GM21825 (cell line): ENCODE measurements at regions not wholly inside any gene's neighbourhood (a gene's known extent, or its start where the extent isn't known, plus 50 kb on each side); places are given as distances from the start of the nearest gene placed in this dataset.
"Not testable (repeated sequence)": the region's sequence is repeated elsewhere in the genome, so short reads cannot be mapped to it uniquely, and the experiment has no call there.

Source experiments
- ATAC-seq: cut with Tn5 transposase; IDR thresholded peaks from one replicate; pipeline ENCODE4 v1.9.1; 2021; ENCODE audit warnings: mild to moderate bottlenecking, moderate library complexity; ENCODE audit not compliant: unreplicated experiment

DNA sequence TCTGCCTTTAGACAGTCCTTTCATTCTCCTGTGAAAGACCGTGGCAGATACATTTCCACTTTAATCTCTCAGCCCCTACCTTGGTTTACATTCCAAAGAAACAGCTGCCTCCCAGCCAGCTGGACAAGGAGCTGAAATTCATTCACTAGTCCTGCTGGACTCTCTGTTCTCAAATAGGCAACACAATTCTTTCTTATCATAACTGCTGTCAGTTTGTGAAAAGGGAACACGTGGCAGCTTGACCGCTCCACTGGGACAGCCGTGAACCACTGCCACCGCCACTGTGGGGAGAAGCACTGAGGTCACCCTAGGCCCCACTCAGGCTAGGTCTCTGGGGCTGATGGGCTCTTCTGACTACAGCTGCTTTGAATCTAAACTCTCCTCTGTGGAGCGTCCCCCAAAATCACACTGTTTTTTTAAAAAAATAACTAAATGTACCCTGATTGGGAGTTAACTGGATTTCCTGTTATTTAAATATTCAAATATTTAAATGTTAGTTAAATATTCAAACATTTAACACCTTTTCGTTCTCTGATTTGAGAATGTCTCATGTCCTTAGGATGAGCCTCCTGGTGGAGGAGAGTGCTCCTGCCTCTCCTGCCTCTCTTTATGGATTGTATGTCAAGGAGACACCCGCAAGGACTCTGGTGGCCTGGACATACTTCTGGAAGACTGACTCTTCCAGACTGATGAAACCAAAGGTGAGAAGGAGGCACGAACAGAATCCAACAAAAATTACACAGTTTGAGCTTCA is 120.1 kb downstream of the BOD1 start:
- ATAC-seq, result no peak

DNA sequence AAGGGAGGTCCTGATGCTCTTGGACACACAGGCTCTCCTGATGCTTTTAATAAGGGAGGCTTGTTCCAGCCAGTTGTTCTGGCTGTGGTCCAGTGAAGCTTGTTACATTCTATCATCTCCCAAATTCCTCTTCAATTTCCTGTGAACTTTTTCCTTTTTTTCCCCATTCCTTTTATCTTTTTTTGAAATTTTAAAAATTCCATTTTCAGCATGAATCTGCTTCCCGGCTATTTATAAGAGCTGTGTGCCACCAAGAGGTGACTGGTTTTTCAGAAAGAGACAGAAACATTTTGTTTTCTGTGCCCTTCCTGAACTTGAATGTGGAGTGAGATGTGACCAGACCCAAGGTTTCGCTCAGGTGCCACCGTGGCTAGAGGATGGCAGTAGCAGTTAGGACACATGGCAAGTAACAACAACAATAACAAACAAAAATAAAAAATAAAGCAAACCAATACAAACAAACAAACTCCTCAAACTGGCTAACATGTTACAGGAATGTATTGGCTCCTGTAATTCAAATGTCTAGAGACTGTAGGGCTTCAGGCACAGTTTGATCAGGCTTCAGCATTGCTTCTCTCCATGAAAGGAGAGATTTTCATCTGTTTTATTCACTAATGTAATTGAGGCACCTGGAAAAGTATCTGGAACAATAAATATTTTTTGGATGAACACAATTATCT is 121.1 kb downstream of the BOD1 start:
- ATAC-seq, result no peak

DNA sequence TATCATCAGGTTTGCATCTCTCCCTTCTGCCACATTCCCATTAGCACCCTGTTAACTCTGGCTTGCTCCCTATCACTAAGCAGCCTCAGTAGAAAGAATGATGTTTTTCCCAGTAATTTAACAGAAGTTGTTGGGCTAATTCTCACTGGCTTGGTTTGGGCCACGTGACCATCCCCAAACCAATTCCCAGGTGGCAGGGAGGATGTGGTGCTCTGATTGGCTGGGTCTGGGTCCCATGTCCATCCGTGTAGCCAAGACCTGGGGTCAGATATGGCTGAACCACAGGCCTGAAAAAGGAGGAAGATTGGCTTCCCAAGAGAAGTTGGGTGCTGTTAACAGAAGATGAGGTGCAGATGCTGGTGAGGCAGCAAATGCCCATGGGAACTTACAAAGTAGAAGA is 122.0 kb downstream of the BOD1 start:
- ATAC-seq, result no peak

DNA sequence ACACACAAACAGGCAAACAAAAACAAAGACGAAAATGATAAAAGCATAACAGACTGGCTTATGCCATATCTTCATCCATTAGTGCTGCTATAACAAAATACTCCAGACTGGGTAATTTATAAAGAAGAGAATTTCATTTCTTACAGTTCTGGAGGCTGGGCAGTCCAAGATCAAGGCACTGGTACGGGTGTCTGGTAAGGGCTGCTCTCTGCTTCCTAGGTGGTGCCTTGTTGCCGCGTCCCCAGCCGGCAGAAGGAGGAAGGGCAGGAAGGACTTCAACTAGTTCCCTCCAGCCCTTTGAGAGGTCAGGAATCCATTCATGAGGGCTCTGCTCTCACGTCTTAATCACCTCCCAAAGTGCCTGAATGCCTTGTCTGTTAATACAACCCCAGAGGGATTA is 122.6 kb downstream of the BOD1 start:
- no peak for ATAC-seq

DNA sequence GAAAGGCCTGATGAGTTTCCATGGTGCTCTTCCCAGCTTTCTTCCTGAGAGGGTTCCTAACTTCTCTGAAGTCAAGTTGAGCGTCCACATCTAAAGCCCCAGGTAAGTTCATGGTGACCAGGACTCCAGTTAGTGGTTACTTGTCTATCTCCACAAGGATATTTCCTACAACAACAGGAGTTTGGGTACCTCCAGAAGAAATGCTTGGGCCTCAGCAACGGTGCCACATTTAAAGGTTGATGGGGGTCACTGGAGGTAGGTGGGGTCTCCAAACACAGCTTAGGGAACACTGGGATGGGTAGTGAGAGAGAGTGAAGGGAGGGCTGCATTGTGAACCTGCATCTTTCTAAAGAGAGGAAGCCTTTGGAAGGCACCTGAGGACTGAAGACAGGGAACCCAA is 123.4 kb downstream of the BOD1 start:
- no peak for ATAC-seq

DNA sequence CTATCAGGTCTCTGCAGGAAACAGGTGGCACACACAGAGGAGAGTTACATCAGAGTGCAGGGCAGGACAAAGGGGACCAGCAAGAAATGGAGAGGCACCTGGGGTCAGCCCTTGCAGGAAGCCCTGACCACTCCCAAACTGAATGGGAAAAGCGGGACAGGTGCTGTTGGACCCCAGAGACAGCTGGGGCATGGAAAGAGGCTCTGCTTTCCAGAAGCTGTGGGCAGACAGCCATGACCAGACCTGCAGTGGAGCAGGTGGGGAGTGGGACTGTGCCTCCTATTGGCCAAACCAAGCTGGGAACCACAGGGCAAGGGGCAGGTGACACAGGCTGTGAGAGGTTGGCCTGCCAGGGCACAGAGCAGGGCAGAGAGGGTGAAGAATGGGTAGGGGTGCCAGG is 125.8 kb downstream of the BOD1 start:
- no peak for ATAC-seq

DNA sequence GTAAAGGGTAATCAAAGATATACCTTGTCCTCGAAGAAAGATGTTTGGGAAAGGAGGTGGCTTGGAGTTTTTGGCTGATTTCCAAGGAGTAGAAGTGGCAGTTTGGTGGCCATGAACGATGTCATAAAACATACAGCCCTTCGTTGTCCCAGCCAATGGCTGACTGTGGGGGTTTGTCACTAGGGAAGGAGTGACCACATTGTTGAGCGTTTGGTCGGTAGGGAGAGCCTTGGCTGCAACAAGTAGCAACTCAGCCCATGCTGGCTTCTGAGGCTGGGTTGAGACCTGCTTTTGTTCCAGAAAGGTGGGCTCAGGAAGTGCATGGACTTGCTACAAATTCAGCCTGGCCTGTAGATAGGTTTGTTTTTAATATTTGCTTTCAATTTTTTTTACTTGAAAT is 128.3 kb downstream of the BOD1 start:
- no peak for ATAC-seq

DNA sequence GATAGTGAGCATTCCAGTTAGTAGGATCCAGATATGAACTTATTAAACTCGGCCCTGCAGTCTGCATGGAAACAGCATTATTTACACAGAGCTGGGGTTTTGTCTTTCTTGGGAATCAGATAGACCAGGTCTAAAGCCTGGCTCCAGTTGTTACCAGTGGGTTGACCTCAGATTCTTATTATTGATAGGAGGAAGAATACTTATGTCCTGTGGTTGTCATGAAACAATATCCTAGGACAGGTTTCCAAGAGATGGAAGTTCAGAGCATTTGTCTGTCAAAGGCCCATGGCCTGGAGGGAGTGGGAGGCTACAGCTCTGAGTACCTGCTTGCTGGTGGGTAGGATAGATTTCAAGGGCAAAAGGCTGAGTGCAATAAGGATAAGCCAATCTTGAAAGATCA is 129.2 kb downstream of the BOD1 start:
- ATAC-seq, result no peak

DNA sequence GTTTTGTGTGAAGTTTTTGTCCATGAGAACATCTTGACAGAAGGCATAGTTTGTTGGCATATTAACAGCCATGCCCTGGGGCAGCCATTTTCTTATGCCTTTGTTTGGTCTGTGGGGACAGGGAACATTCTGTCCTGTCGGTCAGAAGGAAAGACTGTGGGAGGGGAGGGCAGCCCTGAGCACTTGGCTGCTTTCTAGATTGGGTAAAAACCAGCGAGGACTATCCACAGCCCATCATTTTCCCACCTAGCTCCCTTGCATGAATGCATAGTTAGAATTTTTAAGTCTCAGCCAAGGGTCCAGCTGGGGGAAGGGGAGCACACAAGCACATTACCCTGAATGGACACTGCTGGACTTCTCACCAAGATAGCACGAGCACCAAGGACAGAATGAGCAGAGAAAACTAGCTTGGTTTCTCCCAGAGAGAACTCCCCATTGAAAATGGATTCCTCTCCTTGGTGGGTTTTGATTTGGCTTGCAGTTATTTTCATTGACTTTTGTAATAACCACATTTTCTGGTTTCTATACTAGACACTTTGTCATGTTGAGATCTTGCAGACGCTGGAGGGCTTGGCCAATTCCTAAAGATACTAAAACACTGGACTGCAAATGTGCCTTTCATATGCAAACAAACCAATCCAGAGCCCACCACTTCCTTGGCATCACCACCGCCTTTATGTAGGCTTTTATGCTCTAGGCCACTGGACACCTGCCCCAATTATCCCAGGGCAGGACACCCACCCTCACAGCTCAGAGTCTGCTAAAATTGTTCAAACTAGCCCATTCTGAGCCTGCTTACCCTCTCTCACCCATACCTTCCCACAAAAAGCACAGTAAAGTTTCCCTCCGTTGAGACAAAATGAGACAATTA is 129.9 kb downstream of the BOD1 start:
- no peak for ATAC-seq

DNA sequence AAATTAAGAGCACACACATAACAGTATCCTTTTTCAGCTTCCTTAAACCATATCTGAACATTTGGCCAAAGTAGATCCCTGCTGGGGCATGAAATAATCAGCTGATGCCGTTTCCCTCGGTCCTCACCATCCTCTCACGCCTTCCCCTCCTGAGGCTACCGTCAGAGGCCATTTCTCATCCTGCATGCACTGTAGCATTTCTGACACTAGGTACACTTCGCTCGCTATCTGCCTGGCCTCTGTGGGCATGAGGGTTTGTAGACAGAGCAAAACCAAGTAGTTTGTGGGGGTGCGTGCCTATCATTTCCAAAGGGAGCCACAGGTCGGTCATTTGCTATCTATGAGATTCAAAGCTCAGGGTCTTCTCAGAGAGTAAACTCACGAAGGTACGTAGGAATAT is 131.9 kb downstream of the BOD1 start:
- no peak for ATAC-seq

DNA sequence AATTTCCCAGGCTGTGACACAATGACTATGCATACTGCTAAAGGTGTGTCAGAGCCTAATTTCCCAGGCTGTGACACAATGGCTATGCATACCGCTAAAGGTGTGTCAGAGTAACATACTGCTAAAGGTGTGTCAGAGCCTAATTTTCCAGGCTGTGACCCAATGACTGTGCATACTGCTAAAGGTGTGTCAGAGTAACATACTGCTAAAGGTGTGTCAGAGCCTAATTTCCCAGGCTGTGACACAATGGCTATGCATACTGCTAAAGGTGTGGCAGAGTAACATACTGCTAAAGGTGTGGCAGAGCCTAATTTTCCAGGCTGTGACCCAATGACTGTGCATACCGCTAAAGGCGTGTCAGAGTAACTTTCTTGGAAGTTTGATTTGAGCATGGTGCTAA is 132.9 kb downstream of the BOD1 start:
- ATAC-seq, result not testable (repeated sequence)

DNA sequence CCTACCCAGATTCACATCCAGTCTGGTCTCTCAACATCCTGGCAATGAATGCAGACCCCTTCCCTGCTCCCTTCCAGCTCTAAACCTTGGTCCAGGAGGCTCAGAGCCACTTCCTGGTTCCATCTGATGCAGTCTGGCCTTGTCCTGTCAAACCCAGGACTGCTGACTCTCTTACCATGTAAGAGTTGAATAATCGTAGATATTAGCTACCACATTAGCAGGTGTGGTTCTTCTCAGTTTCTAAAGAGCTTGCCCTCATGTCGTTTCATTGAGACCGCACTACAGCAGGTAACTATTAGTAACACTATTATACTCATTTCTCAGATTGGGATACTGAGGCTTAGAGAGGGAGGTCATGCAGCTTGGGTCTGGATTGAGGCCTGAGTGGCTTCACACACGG is 133.3 kb downstream of the BOD1 start:
- ATAC-seq, result no peak

DNA sequence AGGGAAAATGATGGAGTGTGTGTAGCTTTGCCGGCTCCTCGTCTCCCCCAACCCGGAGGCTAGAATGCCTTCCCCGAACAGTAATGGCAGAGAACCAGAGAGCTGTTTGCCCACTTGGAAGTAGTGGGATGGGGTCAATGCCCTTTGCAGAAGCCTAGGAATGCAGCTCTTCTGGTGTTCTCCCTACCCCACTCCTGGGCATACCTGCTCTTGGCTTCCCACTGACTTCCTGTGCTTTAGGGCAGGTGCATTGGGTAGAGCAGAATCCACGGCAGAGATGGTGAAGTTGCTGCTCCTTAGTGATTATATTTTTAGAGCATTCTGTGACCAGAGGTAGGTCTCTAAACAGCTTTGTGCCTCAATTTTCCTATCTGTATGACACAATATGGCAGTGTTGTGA is 134.6 kb downstream of the BOD1 start:
- no peak for ATAC-seq

DNA sequence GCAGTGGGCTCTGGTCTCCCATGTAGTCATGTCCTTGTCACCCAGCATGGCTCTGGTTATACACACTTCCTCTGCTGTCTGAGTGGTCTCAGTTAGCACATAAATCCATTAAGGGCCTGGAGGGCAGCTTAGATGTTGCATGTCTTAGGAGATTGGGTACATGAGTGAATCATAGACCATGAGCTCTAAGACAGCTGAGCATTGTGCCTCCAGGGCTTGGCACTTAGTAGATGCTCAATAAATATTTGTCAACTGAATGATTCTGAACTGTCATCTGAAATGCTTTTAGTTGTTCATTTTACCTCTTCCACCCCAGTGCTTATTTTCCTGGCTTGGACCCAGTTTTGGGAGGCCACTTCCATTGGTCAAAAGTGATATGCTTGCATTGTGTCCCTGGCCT is 135.6 kb downstream of the BOD1 start:
- no peak for ATAC-seq

DNA sequence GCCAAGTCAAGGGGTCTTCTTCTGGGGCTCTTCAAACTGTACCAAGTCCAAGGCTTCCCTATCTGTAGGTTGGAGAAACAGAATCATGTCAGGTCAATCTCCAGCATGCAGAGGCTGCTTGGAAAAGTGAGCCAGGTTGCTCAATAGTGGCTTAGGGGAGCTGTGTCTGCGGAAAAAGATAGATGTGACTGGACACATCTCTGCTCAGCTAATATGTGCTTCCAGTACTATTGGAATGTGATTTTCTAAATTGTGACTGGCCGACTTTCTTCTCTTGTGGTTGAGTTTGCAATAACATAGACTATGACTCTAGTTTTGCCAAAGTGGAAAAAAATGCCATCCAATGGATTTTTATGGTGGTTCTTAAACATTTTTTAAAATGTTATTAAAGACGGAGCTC is 136.7 kb downstream of the BOD1 start:
- no peak for ATAC-seq

DNA sequence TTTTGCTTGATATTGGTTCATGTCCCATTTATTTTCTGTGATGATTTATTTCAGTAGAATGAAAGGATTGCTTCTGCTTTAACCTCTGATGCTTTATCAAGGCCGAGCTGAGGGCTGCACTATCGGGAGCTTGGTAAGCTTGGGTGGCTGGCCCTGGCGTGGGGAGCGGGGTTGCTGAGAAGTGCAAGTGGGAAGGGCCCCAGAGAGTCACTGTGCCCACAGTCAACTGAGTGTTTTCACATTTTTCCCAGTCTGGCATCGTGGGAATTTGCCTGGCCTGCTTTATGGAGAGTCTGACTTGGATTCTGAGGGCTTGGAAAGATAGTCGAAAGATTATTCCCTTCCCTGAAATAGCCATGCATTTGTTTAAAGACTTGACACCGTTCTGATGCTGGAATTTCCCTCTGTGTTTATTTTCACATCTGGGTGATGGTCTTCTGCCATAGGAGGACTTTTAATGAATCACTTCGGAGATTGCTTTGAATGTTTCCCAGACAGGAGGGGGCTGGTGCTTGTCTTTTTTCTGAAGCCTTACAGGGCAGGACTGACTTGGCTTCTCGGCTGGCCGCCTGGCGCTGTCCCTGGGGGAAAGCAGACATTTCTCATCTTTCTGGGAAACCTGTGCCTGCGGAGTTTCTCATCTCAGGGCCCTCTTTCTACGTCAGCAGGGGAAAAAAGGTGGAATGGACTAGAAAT is 139.0 kb downstream of the BOD1 start:
- no peak for ATAC-seq

DNA sequence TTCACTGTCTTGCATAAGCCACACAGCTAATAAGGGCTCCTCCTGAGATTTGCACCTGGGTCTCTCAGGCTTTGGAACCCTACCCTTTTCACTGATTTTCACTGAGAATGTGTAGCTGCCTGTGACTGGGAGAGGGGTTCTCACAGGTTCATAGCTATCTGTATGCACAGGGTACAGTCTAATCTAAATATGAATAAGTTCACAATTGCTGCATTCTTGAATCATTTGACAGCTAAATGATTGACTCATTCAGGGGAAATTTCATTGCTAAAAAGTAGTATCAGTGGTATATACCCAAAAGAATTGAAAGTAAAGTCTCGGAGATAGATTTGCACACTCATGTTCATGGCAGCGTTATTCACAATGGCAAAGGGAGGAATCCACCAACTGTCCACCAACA is 140.7 kb downstream of the BOD1 start:
- ATAC-seq, result no peak

DNA sequence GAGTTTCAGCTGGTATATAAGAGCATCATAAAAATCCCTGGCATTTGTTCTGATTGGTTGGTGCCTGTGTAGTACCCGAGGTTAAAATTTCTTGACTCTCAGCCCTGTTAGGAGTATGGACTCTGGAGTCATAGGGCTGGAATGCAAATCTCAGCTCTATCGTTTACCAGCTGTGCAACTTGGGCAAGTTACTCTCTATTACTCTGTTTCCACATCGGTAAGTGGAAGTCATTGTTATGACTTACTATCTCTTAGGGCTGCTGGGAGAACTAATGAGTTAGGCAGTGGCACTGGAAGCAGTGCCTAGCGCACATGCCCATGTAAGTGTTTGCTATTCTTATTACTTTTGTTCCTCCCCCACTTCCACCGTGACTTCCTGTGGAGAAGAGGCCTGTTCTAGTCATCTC is 141.6 kb downstream of the BOD1 start:
- no peak for ATAC-seq

DNA sequence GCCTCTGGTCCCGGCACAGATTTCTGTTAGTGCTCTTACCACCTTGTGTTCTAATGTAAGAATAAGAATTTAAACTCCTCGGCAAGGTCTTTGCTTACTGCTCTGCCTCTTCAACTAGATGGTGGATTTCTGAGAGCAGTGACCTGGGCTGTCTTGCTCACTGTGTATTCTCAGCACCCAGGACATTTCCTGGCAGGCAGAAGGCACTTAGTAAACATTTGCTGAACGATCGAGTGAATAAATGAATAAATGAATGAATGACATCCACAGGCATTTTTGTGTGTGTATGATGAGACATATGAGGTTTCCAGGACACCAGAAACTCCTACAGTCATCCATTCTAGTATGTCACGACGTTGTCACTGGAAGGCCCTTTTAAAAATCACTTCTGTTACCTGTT is 143.2 kb downstream of the BOD1 start:
- ATAC-seq, result no peak

DNA sequence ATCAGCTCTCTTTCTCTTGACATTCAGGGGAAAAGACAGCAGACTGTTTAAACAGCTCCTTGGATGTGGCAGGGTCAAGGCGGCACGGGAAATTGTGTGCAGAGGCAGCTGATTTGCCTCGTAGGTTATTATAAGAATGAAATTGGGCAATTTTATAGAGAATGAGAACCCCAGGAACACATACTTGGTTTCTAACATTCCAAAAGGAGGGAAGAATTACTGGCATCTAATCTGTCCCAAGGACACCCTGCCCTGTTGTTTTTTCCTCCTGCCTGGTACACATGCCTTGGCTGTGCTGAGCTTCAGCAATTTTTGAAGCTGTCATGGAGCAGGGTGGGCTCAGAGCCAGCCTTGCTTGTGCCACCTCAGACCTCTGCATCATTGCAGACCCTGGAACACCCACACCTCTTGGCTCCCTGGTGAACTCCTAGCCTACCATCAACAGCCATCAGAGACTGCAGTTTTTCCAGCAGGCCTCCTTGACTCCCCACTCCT is 143.6 kb downstream of the BOD1 start:
- ATAC-seq, result no peak

DNA sequence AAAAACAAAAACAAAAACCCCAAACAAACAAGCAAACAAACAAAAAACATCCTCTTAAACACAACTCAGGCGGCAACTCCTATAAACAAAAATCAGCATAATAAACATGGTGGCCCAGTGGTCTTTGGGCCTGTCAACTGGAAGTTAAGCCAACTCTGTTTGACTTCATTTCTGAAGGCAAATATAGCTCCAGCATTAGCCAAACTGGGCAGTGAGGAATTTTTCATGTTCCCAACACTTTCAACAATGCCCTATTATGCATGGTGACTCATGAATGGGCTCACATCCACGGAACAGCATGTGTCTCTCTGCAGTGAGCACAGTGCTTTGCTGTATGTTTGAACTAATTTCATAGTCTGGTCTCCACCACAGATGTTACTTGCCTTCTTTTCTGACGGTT is 143.9 kb upstream of the STC2 start:
- ATAC-seq, result no peak
